ENCODE measurements at regions not wholly inside any gene's neighbourhood (a gene's known extent, or its start where the extent isn't known, plus 50 kb on each side); places are given as distances from the start of the nearest gene placed in this dataset.

GRCh38 chr1:242641461-242641860, 117.0 kb upstream of the PLD5 start:
- no peak for TF ChIP-seq CTCF (IDR thresholded peaks at IDR 0.05)
- no peak for TF ChIP-seq POLR2A (IDR thresholded peaks at IDR 0.05)

Measured in Peyer's patch (tissue), 4 donors.